ENCODE measurements at regions not wholly inside any gene's neighbourhood (a gene's known extent, or its start where the extent isn't known, plus 50 kb on each side); places are given as distances from the start of the nearest gene placed in this dataset.

DNA sequence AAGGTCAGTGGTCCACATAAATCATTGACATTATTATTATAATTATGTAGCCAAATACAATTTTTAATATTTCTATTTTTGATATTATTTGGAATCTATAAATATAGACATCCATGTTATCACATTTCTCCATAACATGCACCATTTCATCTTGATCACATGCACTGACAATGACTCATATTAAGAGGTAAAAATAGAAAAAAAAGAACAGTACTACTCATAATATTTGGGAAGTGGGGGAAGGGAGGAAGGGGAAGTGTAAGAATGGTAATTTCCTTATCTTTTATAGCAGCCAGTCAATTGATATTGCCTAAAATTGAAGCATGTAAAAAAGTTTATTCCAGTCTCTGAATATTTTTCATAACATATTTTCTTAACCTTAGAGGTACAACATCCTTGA is 72.3 kb downstream of the ADM start:
- no peaks in the 10 kb centered on the region for H3K4me1 ChIP-seq (replicated peaks in 1 of 4; ENCODE audit: control insufficient read depth in 3 of 4, insufficient read depth in 4 of 4, low read length in 3 of 4)

More for the DNA sequence above, 72.3 kb downstream of the ADM start:
- no peak overlapping the region for H2AFZ ChIP-seq (ENCODE audit: low read length)
- POLR2A ChIA-PET (ENCODE audit: partially characterized antibody) = no interaction called here
- no peak overlapping the region for H4K8ac ChIP-seq (ENCODE audit: extremely low read depth, insufficient read depth, low read length)
- no peak overlapping the region for H3K27ac ChIP-seq (ENCODE audit: low read depth, low read length)
- H3K27me3 ChIP-seq (replicated peaks in 1 of 4; ENCODE audit: control insufficient read depth in 3 of 4, extremely low read depth in 1 of 4, insufficient read depth in 3 of 4, low read length in 3 of 4) = no peaks in the 10 kb centered on the region
- no peak overlapping the region for H2BK20ac ChIP-seq (ENCODE audit: low read length)
- H4K5ac ChIP-seq (ENCODE audit: insufficient read length, low read depth, low read length) = no peak overlapping the region
- no peak overlapping the region for H2BK5ac ChIP-seq (ENCODE audit: low read depth, low read length)
- no peak overlapping the region for H3K14ac ChIP-seq (ENCODE audit: insufficient read length)
- H3K18ac ChIP-seq (ENCODE audit: extremely low read depth, low read length) = no peak overlapping the region
- DNase-seq (ENCODE audit: low read depth in 1 of 2, low spot score in 2 of 2) (no peak), FAIRE-seq (no peak)
- no peak overlapping the region for H2BK120ac ChIP-seq (replicated peaks; ENCODE audit: low read depth, low read length)
- H4K91ac ChIP-seq (replicated peaks; ENCODE audit: insufficient read length, low read length) = no peak overlapping the region
- no peak overlapping the region for H3K4me2 ChIP-seq (ENCODE audit: insufficient read depth in 1 of 2, low read depth in 2 of 2, low read length in 2 of 2)
- no peak overlapping the region for H3K23ac ChIP-seq (ENCODE audit: insufficient read length)
- H3K79me2 ChIP-seq (ENCODE audit: control insufficient read depth in 1 of 2, insufficient read depth in 2 of 2, low read length in 2 of 2) = no peaks in the 10 kb centered on the region
- no peak overlapping the region for H2AK5ac ChIP-seq (ENCODE audit: low read depth, low read length)
- no peaks in the 10 kb centered on the region for H3K9me3 ChIP-seq (ENCODE audit: insufficient read depth in 2 of 2, low read depth in 1 of 2, low read length in 1 of 2)
- CTCF ChIA-PET (ENCODE audit: partially characterized antibody) = interaction anchor here (1.0 kb wide), 1 partner anchor 10 kb away, joined by 4 read pairs; no protein-coding TSS in a partner anchor
- no peaks in the 10 kb centered on the region for H4K20me1 ChIP-seq (replicated peaks in 1 of 2; ENCODE audit: control insufficient read depth in 1 of 2, insufficient read depth in 2 of 2, low read length in 2 of 2)
- no peak overlapping the region for H2BK12ac ChIP-seq (ENCODE audit: low read depth, low read length)
- no peak overlapping the region for H3K9ac ChIP-seq (replicated peaks in 1 of 4; ENCODE audit: extremely low read depth in 1 of 4, low read depth in 3 of 4, low read length in 3 of 4)
- H3K4me3 ChIP-seq (ENCODE audit: extremely low read depth in 1 of 4, insufficient read depth in 2 of 4, low read depth in 3 of 4, low read length in 4 of 4) = no peak overlapping the region
- H2BK15ac ChIP-seq (ENCODE audit: low read length) = no peak overlapping the region
- no peak overlapping the region for H3K4ac ChIP-seq (replicated peaks; ENCODE audit: insufficient read length, low read depth, low read length)
- no peaks in the 10 kb centered on the region for H3K79me1 ChIP-seq (ENCODE audit: low read depth, low read length)
- no peaks in the 10 kb centered on the region for H3K36me3 ChIP-seq (ENCODE audit: control insufficient read depth in 2 of 4, insufficient read depth in 4 of 4, low read length in 3 of 4)
- TF ChIP-seq BRCA1 (IDR thresholded peaks at IDR 0.05; ENCODE audit: low read depth, low read length) (no peak), RNF2 (IDR thresholded peaks at IDR 0.05; ENCODE audit: borderline replicate concordance, low read depth, low read length, missing control alignments, poor library complexity, severe bottlenecking) (no peak)
- H3K56ac ChIP-seq (replicated peaks; ENCODE audit: insufficient read length, low read depth, low read length) = no peak overlapping the region
- H3K23me2 ChIP-seq (ENCODE audit: low read depth, low read length) = no peaks in the 10 kb centered on the region
